ENCODE measurements at regions not wholly inside any gene's neighbourhood (a gene's known extent, or its start where the extent isn't known, plus 50 kb on each side); places are given as distances from the start of the nearest gene placed in this dataset.
A peak's percentile ranks its signal among the peaks of the same experiment; 100 is the strongest.

- no peak for DNase-seq (ENCODE audit: low spot score)
These were observed 178.1 kb downstream of the FGF1 start for GRCh38 chr5:142507531-142508372.

GRCh38 chr5:142506756-142507155 lies 179.1 kb downstream of the FGF1 start:
- no peak for DNase-seq (ENCODE audit: low spot score)

- DNase-seq (ENCODE audit: low spot score): no peak
These were observed 179.8 kb downstream of the FGF1 start for GRCh38 chr5:142506046-142506445.

- no peak for DNase-seq (ENCODE audit: low spot score)
These were observed 177.1 kb upstream of the SPRY4 start for GRCh38 chr5:142501890-142502289.

GRCh38 chr5:142500227-142500905 lies 175.5 kb upstream of the SPRY4 start:
- no peak for DNase-seq (ENCODE audit: low spot score)

- no peak for DNase-seq (ENCODE audit: low spot score)
These were observed 174.9 kb upstream of the SPRY4 start for GRCh38 chr5:142499591-142500226.

- no peak for DNase-seq (ENCODE audit: low spot score)
These were observed 173.5 kb upstream of the SPRY4 start for GRCh38 chr5:142498298-142498697.

GRCh38 chr5:142495531-142495930 lies 170.7 kb upstream of the SPRY4 start:
- no peak for DNase-seq (ENCODE audit: low spot score)

GRCh38 chr5:142493875-142494518 lies 169.2 kb upstream of the SPRY4 start:
- DNase-seq (ENCODE audit: low spot score): no peak

GRCh38 chr5:142492781-142493281 lies 168.0 kb upstream of the SPRY4 start:
- no peak for DNase-seq (ENCODE audit: low spot score)

- no peak for DNase-seq (ENCODE audit: low spot score)
These were observed 166.9 kb upstream of the SPRY4 start for GRCh38 chr5:142491679-142492078.

- DNase-seq (ENCODE audit: low spot score): peak; percentile 57
These were observed 166.4 kb upstream of the SPRY4 start for GRCh38 chr5:142491270-142491669.

GRCh38 chr5:142486581-142486980 lies 161.8 kb upstream of the SPRY4 start:
- no peak for DNase-seq (ENCODE audit: low spot score)

GRCh38 chr5:142486020-142486419 lies 161.2 kb upstream of the SPRY4 start:
- no peak for DNase-seq (ENCODE audit: low spot score)

- no peak for DNase-seq (ENCODE audit: low spot score)
These were observed 160.1 kb upstream of the SPRY4 start for GRCh38 chr5:142484821-142485387.

GRCh38 chr5:142482207-142482606 lies 157.4 kb upstream of the SPRY4 start:
- DNase-seq (ENCODE audit: low spot score): no peak

GRCh38 chr5:142481410-142481809 lies 156.6 kb upstream of the SPRY4 start:
- DNase-seq (ENCODE audit: low spot score): no peak

GRCh38 chr5:142479854-142480519 lies 155.2 kb upstream of the SPRY4 start:
- no peak for DNase-seq (ENCODE audit: low spot score)

- no peak for DNase-seq (ENCODE audit: low spot score)
These were observed 154.3 kb upstream of the SPRY4 start for GRCh38 chr5:142479150-142479549.

- DNase-seq (ENCODE audit: low spot score): no peak
These were observed 153.3 kb upstream of the SPRY4 start for GRCh38 chr5:142478113-142478512.

GRCh38 chr5:142475102-142475513 lies 150.3 kb upstream of the SPRY4 start:
- DNase-seq (ENCODE audit: low spot score): no peak

Data from putamen (tissue), 1 donor.